ENCODE measurements at regions not wholly inside any gene's neighbourhood (a gene's known extent, or its start where the extent isn't known, plus 50 kb on each side); places are given as distances from the start of the nearest gene placed in this dataset.

- no peak overlapping the region for H3K27ac ChIP-seq
- H3K9me3 ChIP-seq (replicated peaks in 1 of 11), result no peaks in the 10 kb centered on the region
- no peak overlapping the region for H3K9ac ChIP-seq
- H3K36me3 ChIP-seq, result no peaks in the 10 kb centered on the region
- no peak overlapping the region for H3K4me3 ChIP-seq
- no peaks in the 10 kb centered on the region for H4K20me1 ChIP-seq
- no peaks in the 10 kb centered on the region for H3K27me3 ChIP-seq
- no peaks in the 10 kb centered on the region for H3K4me1 ChIP-seq
- no peak for TF ChIP-seq Cebpa-rat (IDR thresholded peaks at IDR 0.05)
- H3K4me2 ChIP-seq, result no peak overlapping the region
Measured at GRCh38 chr1:218570456-218570855, 225.3 kb downstream of the TGFB2 start.

DNA sequence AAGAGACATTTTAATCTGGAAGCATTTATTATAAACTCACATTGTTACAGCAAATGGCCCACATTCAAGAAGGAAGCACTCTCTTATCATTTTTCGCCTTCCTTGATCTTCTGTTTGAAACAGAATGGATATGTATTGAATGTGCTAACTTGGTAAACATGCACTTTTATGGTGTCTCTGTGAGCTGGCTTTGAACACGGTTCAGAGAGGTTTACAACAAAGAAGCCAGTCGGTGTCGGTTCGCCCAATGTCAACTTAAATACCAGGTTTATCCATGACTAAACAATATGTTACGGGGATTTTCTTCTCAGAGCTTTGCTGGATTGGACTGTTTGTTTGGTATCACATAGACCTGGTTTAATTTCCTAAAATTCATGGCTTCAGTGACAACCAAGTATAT lies 226.4 kb downstream of the TGFB2 start:
- Histone ChIP-seq H3K9me3 (replicated peaks in 1 of 11) (no peaks in the 10 kb centered on the region), H3K36me3 (no peaks in the 10 kb centered on the region), H4K20me1 (no peaks in the 10 kb centered on the region), H3K27ac (no peak overlapping the region), H3K27me3 (no peaks in the 10 kb centered on the region), H3K4me1 (no peaks in the 10 kb centered on the region), H3K4me3 (no peak overlapping the region), H3K9ac (no peak overlapping the region), H3K4me2 (no peak overlapping the region)
- no peak for TF ChIP-seq Cebpa-rat (IDR thresholded peaks at IDR 0.05)

DNA sequence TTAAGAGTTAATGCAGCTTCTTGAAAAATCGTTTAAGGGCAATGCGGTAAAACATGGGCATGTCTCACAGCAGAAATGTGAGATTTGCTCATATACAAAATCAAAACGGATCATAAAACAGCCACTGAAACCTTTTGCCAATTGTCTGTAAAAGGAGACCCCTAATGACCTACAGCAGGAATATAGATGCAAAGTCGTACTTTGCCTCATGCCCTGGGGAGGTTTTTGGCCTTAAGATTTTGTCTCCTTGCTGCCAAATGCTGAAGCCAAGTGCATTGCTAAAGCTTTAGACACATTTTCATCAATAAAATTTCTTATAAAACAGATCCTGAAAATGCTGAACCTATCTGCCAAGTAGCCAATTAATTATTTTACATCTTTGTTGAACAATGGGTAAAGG lies 226.9 kb downstream of the TGFB2 start:
- H3K4me2 ChIP-seq, result no peak overlapping the region
- H3K4me1 ChIP-seq, result no peaks in the 10 kb centered on the region
- no peaks in the 10 kb centered on the region for H3K36me3 ChIP-seq
- no peaks in the 10 kb centered on the region for H3K27me3 ChIP-seq
- TF ChIP-seq Cebpa-rat (IDR thresholded peaks at IDR 0.05), result no peak
- no peak overlapping the region for H3K9ac ChIP-seq
- no peaks in the 10 kb centered on the region for H3K9me3 ChIP-seq (replicated peaks in 1 of 11)
- no peak overlapping the region for H3K4me3 ChIP-seq
- H4K20me1 ChIP-seq, result no peaks in the 10 kb centered on the region
- no peak overlapping the region for H3K27ac ChIP-seq

GRCh38 chr1:218573925-218574324 lies 228.8 kb downstream of the TGFB2 start:
- H3K36me3 ChIP-seq, result no peaks in the 10 kb centered on the region
- no peaks in the 10 kb centered on the region for H3K27me3 ChIP-seq
- H3K9ac ChIP-seq, result no peak overlapping the region
- no peak overlapping the region for H3K27ac ChIP-seq
- H3K9me3 ChIP-seq (replicated peaks in 1 of 11), result no peaks in the 10 kb centered on the region
- H4K20me1 ChIP-seq, result no peaks in the 10 kb centered on the region
- no peak overlapping the region for H3K4me2 ChIP-seq
- no peak overlapping the region for H3K4me3 ChIP-seq
- TF ChIP-seq Cebpa-rat (IDR thresholded peaks at IDR 0.05), result no peak
- no peaks in the 10 kb centered on the region for H3K4me1 ChIP-seq

DNA sequence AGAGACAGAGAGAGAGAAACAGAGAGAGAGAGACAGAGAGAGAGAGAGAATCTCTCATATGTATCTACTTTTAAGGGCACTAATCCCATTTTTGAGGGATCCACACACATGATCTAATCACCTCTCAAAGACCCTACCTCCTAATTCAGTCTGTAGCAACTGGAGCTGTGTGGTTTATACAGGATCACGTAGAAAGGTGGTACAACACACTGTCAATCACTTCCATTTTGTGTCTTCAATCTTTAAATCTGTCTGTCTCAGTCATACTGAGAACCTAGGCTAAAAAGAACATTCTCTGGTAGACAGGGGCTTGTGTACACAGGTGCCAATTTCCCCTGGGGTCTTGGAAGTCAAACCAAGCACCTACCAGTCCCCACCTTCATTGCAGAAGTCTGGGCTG lies 229.9 kb downstream of the TGFB2 start:
- no peak overlapping the region for H3K4me3 ChIP-seq
- no peaks in the 10 kb centered on the region for H3K36me3 ChIP-seq
- H3K27ac ChIP-seq, result no peak overlapping the region
- H3K4me2 ChIP-seq, result no peak overlapping the region
- no peaks in the 10 kb centered on the region for H3K4me1 ChIP-seq
- no peaks in the 10 kb centered on the region for H3K9me3 ChIP-seq (replicated peaks in 1 of 11)
- no peaks in the 10 kb centered on the region for H3K27me3 ChIP-seq
- H4K20me1 ChIP-seq, result no peaks in the 10 kb centered on the region
- TF ChIP-seq Cebpa-rat (IDR thresholded peaks at IDR 0.05), result no peak
- no peak overlapping the region for H3K9ac ChIP-seq

DNA sequence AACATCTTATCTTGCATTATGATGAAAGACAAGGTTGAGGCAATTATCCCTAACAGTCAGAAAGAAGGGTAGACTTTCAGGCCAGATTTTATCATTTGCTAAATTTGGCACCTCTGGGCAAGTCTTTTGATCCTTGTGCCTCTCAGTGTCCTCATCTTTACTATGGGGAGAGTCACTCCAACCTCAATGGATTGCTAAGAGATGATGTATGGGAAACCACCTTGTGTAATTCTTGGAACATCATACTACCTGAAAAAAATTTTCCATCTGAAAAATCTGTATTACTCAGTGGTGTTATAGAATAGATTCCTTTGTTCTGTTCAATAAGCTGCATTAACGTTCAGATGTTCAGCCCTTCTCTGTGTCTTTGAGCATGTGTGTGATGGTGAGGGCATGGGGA lies 230.7 kb downstream of the TGFB2 start:
- H3K4me2 ChIP-seq, result no peak overlapping the region
- H3K9me3 ChIP-seq (replicated peaks in 1 of 11), result no peaks in the 10 kb centered on the region
- H3K9ac ChIP-seq, result no peak overlapping the region
- no peak overlapping the region for H3K27ac ChIP-seq
- no peaks in the 10 kb centered on the region for H3K36me3 ChIP-seq
- no peaks in the 10 kb centered on the region for H3K4me1 ChIP-seq
- no peak for TF ChIP-seq Cebpa-rat (IDR thresholded peaks at IDR 0.05)
- no peak overlapping the region for H3K4me3 ChIP-seq
- H3K27me3 ChIP-seq, result no peaks in the 10 kb centered on the region
- no peaks in the 10 kb centered on the region for H4K20me1 ChIP-seq

DNA sequence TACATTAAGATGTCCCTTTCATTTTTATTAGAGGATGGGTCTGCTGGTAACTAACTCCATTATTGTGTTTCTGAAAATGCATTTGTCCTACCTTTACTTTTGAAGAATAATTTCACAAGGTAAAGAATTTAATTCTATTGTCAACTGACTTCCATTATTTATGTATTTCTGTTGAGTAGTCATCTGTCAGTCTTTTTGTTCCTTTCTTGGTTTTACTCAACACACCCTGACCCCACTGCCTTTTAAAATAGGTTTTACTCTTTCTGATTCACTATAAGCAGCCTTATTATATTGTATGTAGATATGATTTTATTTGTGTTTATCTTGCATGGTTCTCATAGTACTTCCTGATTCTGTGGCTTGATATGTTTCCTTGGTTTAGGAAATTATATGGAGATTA lies 237.5 kb downstream of the TGFB2 start:
- Histone ChIP-seq H3K4me3 (no peak overlapping the region), H3K27ac (no peak overlapping the region), H3K4me1 (no peaks in the 10 kb centered on the region), H4K20me1 (no peaks in the 10 kb centered on the region), H3K36me3 (no peaks in the 10 kb centered on the region), H3K27me3 (no peaks in the 10 kb centered on the region), H3K9me3 (replicated peaks in 1 of 11) (no peaks in the 10 kb centered on the region), H3K4me2 (no peak overlapping the region), H3K9ac (no peak overlapping the region)
- TF ChIP-seq Cebpa-rat (IDR thresholded peaks at IDR 0.05), result no peak

DNA sequence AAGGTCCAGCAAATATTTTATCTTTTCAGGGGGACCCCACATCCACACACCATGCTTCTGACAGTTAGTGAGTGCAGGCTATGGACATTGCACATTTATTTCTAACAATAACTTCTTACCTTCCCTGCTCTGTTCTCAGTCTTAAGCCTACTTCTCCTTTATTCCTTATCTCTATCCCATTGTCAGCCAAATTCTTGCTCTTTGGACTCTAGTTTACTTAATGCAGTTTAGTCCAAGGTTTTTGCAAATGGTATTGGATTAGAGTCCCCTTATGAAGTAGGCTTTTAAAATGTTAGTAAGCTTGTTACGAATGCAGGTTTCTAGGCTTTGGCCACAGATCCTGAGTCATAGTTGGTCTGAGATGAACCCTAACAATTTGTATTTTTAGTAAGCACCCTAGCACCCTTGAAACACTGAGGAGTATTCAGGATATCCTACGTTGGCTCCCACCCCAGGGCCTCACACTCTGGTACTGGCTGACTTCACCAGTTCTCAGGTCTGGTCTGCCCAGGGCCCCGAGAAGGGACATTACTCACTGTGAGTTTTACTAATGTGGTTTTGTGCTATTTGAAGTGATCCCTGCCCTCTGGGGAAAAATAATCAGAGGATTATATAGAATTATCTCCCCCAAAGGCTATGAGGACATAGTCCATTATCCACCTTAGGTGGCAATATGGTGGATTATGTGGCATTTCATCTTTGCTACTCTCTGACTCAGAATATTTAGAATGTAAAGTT lies 239.5 kb downstream of the TGFB2 start:
- no peaks in the 10 kb centered on the region for H4K20me1 ChIP-seq
- H3K27me3 ChIP-seq, result no peaks in the 10 kb centered on the region

GRCh38 chr1:218585511-218586184 lies 240.5 kb downstream of the TGFB2 start:
- Histone ChIP-seq H3K9me3 (replicated peaks in 1 of 11) (no peaks in the 10 kb centered on the region), H3K27me3 (no peaks in the 10 kb centered on the region), H3K4me3 (no peak overlapping the region), H3K4me1 (no peaks in the 10 kb centered on the region), H3K9ac (no peak overlapping the region), H4K20me1 (no peaks in the 10 kb centered on the region), H3K27ac (no peak overlapping the region), H3K36me3 (no peaks in the 10 kb centered on the region), H3K4me2 (no peak overlapping the region)
- TF ChIP-seq Cebpa-rat (IDR thresholded peaks at IDR 0.05), result no peak

More for the DNA sequence above, 239.5 kb downstream of the TGFB2 start:
- no peaks in the 10 kb centered on the region for H3K9me3 ChIP-seq (replicated peaks in 1 of 11)
- H3K9ac ChIP-seq, result no peak overlapping the region
- TF ChIP-seq Cebpa-rat (IDR thresholded peaks at IDR 0.05), result no peak
- no peak overlapping the region for H3K4me2 ChIP-seq
- H3K4me1 ChIP-seq, result no peaks in the 10 kb centered on the region
- no peaks in the 10 kb centered on the region for H3K36me3 ChIP-seq
- H3K4me3 ChIP-seq, result no peak overlapping the region
- H3K27ac ChIP-seq, result no peak overlapping the region

DNA sequence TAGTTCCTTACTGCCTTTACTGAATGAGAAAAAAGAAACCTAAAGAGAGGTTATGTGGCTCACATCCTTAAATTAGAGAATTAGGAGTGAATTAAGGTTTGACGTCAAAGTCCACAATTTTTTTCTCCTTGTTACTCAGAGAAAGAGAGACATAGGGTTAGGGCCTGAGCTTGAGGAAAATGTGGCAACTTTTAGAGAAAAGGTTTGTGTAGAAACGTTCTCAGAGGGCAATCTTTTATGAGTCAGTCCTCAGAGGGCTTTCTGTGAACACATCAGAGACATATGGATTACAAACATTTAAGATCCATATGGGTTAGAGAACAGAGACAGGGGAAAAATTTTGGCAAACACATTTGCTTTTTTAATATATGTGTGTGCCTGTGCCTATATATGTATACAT lies 242.8 kb downstream of the TGFB2 start:
- H3K27ac ChIP-seq, result no peak overlapping the region
- H3K27me3 ChIP-seq, result no peaks in the 10 kb centered on the region
- H4K20me1 ChIP-seq, result no peaks in the 10 kb centered on the region
- H3K4me2 ChIP-seq, result no peak overlapping the region
- H3K9me3 ChIP-seq (replicated peaks in 1 of 11), result no peaks in the 10 kb centered on the region
- no peak for TF ChIP-seq Cebpa-rat (IDR thresholded peaks at IDR 0.05)
- no peaks in the 10 kb centered on the region for H3K36me3 ChIP-seq
- H3K4me1 ChIP-seq, result no peaks in the 10 kb centered on the region
- H3K9ac ChIP-seq, result no peak overlapping the region
- H3K4me3 ChIP-seq, result no peak overlapping the region

Data from BLaER1 treated with 17β-estradiol and CSF1 and Interleukin-3, amounts not matched to agents 10 nM and 100 nM (cell line).